Ureter (tissue), 1 donor: ENCODE measurements at regions not wholly inside any gene's neighbourhood (a gene's known extent, or its start where the extent isn't known, plus 50 kb on each side); places are given as distances from the start of the nearest gene placed in this dataset.
A peak's percentile ranks its signal among the peaks of the same experiment; 100 is the strongest.
"Not testable (repeated sequence)": the region's sequence is repeated elsewhere in the genome, so short reads cannot be mapped to it uniquely, and the experiment has no call there.

Source experiments
- DNase-seq: peaks from one replicate; pipeline ENCODE4 v3.0.0-alpha.2; 2020; ENCODE audit warnings: low spot score
- donor health status: DM: yes; HTN: yes; CAD: no.

DNA sequence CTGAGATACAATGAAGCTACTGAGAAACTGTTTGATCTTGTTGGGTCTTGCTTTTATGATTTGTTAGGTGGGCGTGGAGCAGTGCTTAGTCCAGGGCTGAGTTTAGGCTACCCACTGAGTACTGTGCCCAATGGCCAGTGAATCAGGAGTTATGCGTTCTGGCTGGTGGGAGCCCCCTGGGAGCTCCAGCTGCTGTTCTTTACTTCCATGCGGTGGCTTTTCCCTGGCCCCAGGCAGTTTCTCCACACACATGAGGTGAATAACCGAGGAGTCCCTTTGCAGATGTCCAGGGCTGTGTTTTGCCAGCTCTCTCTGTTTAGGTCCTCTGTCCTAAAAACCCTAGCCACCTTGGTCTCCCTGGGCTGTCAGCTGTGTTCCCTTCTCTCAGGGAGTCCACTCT, 106.5 kb downstream of the KLF13 start:
- DNase-seq, result no peak

DNA sequence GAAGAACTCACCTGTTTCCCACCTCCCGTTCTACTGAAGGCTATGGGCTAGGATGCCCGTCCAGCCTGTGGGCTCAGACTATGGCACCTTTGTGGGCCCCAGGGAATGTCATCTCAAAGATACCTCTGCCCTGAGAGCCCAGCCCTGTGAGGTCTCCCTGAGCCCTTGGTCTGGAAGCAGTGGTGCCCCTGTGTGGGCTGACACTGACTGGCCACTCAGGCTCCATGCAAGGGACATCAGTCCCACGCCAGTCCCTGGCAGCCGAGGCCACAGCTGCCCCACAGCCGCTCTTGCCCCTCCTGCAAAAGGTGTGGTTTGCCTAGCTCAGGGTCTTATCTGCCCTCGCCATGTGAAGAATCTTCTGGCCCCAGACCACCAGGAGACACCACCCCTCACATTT, 106.9 kb downstream of the KLF13 start:
- no peak for DNase-seq

GRCh38 chr15:31434275-31434587, 107.6 kb downstream of the KLF13 start:
- DNase-seq, result no peak

- peak; percentile 64 for DNase-seq
These were observed 108.1 kb downstream of the KLF13 start for GRCh38 chr15:31434588-31435260.

DNA sequence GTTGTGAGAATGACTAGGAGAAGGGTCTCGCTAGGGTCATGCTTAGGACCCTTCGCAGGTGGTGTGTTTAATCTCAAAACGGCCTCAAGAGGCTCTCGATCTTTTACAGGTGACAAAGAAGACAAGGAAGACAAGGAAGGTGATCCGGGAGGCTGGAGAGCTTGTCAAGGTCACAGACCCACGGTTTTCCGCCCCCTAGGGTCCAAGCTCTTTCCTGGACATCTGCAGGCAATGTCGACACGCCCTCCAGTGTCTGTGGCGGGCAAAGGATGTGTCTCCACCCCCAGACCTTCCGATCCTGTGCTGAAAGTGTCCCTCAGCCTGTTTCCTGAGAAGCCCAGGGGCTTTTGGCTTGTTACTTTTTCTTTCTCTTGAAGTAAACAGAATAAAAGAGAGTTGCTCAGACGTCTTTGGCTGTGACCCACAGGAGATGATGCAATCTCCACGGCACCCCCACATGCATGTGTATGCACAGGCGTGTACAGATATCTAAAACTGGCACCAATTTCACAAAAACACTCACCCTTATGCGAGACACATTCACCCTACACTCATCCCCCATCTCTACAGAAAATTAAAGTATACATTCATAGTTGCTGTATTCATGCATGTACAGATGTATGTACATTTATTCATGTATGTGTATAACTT, 108.8 kb downstream of the KLF13 start:
- peak; percentile 80 for DNase-seq

- no peak for DNase-seq
These were observed 109.4 kb downstream of the KLF13 start for GRCh38 chr15:31435912-31436628.

GRCh38 chr15:31437686-31438085, 111.1 kb downstream of the KLF13 start:
- DNase-seq, result no peak

GRCh38 chr15:31438601-31439265, 112.1 kb downstream of the KLF13 start:
- no peak for DNase-seq

DNA sequence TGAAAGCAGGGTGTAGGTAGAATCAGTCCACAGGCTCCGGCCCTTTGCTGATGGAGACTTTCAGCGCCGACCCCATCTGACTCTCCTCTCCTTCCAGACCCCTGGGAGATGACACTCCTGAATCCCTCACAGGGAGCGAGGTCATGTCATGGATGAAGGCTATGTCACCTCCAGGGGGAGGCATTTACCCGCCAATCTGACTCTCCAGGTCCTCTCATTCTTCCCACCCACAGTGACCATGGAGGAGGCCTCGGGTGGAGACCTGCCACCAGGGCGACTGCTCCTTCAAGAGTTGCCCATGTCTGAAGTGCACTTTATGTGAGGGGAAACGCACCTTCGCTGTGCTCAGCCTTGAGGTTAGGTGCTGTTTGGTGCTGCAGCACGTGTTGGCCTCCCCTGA, 112.7 kb downstream of the KLF13 start:
- no peak for DNase-seq

DNA sequence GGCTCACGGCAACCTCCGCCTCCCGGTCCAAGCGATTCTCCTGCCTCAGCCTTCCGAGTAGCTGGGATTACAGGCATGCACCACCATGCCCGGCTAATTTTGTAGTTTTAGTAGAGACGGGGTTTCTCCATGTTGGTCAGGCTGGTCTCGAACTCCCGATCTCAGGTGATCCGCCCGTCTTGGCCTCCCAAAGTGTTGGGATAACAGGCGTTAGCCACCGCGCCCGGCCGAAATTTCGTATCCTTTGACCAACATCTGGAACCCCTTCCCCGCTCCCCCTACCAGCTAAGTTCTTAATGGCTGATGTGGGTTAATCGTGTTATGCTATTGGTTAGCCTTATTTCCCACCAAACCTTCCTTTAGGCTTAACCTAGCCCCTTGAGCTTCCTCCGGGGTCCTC, 113.6 kb downstream of the KLF13 start:
- not testable (repeated sequence) for DNase-seq

DNA sequence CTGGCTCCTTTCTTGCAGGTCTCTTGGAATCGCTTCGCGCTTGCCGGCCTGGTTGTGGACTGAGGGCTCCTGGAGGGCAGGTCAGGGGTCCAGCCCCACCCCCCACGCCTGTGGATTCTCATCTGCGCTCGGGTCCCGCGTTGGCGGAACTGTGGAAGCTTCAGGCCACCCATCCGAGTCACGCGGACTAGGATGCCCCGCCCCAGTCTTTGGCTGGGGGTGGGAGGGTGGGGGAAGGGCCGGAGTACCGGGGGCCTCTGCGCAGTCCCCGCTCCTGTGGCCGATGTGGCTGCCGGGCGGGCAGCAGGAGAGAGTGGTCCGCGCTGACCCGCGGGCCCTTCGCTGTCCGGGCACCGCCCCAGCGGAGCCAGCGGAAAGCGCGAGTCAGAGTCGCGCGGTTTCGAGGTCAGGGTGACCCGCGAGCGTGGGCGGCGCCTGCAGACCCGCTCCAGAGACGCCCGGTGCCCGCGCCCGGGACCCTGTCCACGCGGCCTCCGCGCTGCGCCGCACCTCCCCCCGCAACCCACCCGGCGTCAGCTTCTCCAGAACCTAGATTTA, 114.2 kb downstream of the KLF13 start:
- peak; percentile 59 for DNase-seq

- DNase-seq, result no peak
These were observed 115.6 kb downstream of the KLF13 start for GRCh38 chr15:31442226-31442625.

GRCh38 chr15:31442699-31443111, 116.1 kb downstream of the KLF13 start:
- no peak for DNase-seq

- no peak for DNase-seq
These were observed 118.2 kb downstream of the KLF13 start for GRCh38 chr15:31444844-31445243.

GRCh38 chr15:31446546-31446945, 119.9 kb downstream of the KLF13 start:
- DNase-seq, result no peak

GRCh38 chr15:31447931-31448634, 121.4 kb downstream of the KLF13 start:
- DNase-seq, result no peak

- no peak for DNase-seq
These were observed 122.0 kb downstream of the KLF13 start for GRCh38 chr15:31448635-31448979.

DNA sequence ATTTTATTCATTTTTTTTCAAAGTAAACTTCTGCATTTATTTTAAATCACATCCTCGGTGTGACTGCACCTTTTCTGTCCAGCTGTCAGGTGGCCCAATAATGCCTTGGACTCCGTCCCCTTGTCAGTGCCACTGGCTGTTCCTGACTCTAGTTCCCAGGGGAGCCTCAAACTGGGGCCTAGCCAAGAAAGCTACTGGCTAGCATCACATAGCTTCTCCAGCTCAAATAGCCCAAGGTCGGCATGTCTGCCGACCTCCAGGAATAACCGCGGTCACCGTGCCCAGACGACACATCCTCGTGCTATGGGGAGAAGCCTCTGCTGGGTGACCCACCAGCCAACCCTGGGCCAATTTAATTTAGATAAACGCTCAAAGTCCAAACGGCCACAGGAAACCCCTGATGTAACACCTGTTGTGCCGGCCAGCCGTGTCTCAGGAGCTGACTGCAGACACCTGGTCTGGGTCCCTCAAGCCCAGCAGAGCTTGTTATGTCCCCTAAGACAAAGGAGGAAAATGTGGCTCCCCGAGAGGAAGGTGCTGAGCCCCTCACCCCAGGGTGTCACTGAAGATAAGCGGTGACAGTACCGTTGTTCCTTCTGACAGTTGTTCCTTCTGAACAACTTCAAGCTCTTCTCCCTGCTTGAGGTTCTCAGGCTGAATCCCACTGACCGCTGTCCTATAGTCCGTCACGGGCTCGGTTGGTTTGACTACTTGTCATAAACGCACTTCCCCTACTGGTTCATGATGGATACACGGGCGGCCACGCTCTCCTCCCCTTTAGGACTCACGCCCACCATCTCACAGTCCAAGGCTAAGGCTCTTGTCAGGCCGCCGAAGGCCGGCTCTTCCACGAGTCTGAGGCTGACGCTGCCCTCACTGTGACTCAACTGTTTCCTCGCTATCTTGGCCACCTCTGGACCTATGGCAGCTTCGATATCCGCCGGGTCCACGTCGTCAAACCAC, 126.2 kb downstream of the KLF13 start:
- peak; percentile 14 for DNase-seq

DNA sequence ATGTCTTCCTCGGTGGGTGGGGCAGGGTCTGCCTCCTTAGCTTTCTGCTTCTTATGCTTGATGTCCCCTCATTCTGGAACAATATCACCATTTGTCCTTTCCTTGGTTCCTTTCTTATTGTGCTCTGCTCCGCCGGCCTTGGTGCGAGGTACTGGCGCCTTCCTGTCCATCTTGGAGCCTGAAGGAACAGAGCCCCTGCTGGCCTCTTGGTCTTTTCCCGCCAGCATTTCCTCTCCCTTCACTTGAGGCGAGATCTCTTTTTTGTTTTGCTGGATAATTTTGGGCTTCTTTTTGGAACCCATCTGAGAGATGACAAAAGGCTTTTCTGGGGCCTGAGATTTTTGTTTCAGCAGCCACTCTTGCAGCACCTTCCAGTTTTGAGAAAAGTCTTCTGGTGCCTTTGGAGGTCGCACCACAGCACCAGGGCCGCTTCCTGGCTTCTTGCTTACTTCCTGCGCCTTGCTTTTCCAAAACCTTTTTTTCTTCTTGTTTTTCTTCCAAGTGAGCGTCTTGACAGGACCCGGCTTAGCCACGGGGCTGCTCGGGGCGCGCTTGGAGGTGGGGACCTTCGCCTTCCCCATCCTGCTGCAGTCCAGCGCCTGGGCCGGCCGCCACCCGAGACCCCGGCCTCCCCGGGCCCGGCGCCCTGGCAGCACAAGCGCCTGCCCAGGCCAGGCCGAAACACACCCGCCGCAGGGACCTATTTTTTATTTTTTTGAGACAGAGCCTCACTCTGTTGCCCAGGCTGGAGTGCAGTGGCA, 127.1 kb downstream of the KLF13 start:
- DNase-seq, result peak; percentile 23

DNA sequence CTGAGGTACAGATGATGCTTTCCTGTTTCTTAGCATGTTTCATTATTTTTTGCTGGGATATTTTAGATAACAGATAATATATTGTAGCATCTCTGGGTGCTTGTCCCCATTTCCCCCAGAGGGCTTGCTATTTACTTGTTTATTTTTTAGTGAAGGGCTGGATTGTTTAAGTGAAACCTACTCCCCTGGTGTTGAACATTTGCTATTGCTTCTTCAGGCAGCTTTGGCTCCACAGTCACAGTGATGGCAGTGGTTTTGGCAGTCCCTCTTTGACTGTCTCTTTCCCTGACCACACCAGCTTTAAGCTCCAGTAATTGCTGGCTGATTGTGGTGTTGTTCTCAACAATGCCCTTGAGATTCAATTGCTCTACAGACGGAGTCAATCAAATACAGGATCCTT, 128.9 kb downstream of the KLF13 start:
- no peak for DNase-seq
